ENCODE measurements at regions not wholly inside any gene's neighbourhood (a gene's known extent, or its start where the extent isn't known, plus 50 kb on each side); places are given as distances from the start of the nearest gene placed in this dataset.
"Not testable (repeated sequence)": the region's sequence is repeated elsewhere in the genome, so short reads cannot be mapped to it uniquely, and the experiment has no call there.

DNA sequence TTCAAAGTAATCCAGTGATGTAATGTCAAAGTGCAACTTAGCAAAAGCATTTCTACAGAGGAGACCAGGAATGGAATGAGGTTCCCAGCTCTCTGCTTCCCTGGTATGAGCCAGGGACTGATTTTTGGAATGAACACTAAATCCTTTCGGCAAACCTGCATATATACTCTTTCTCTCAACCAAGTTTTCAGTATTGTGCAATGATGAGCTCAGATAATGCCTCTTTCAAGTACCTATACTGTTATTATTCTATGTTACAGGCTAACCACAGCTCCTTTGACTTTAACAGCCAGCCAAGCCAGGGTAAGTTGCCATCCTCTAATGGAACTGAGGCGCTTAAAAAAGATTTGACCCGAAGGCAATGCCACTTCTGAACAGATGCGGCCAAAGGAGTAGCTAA lies 104.9 kb upstream of the FSCB start:
- DNase-seq = no peak

DNA sequence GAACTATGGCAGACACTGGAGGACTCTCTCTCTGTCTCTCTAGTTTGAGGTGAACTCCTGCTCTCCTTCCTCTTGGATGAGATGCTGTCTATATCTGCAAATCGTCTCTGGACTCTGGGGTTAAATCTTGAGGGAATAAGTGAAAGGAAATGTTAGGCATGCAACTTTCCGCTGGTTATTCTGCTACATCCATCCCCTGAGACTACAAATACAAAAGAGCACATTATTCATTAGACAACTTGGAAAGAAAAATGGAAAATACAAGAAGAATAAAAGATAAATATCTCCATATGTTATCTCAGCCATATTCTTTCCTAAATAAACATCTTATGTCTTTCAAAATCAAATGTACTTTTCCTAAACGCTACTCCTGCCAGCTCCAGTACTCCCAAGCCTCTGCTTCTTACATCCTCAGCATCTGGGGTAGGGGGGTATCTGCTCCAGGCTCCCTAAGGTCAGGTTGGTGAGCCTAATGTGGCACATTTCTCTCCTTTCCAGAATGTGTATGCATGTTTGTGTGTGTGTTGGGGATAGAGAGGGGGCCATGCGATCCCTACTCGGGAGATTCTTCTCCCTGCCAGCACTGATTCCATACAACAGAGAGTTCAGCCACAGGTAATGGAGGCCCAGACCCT lies 102.9 kb upstream of the FSCB start:
- DNase-seq = no peak

DNA sequence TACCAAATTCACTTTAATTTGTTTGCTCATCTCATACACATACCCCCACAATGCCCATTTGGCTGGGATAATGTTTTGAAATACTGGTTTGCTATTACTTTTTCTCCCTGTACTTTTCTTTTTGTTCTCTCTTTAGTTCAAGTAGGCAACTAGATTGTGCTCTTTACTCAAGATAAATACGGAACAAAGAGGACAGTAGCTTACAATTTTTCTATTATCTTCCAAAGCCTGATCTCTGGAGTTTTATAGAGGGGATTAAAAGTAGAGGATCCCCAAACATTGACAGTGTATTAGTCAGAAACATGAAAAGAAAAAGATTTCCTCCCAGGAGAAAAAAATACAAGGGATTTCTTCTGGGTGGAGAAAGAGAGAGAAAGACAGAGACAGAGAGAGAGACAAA lies 102.1 kb upstream of the FSCB start:
- DNase-seq = no peak

DNA sequence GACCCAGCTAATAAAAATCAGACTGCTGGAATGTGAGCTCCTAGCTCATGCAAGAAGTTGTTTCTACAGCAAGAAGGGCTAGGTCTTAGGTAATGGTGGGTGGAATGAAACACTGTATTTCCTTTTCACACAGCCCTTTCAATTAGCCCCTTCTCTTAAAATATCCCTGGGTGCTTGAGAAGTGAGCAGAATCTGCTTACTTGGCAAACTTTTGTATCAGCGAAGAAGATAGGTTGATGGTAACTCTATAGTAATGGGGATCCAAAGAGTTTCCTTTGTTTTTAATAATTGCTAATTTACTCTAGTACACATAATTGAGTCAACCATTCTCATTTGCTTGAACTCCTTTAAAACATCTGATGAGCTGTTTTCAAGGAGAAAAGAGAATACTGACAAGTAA lies 100.6 kb upstream of the FSCB start:
- DNase-seq = no peak

DNA sequence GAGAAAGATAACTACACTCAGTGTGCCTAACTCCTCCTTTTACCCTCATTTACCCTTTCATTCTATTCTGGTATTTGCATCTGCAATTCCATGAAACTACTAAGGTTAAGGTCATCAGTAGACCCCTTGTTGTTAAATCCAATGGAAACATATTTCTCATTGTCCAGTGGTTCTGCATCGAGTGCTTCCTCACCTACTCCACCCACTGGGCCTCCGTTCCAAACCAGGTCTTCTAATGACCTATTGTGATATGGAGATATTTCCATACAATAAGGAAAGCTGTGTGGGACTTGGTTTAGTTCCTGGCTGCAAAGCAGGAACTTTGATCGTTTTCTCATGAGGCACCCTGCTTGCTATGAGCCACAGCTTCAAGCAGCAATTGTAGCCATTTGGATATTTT lies 99.5 kb upstream of the FSCB start:
- no peak for DNase-seq

DNA sequence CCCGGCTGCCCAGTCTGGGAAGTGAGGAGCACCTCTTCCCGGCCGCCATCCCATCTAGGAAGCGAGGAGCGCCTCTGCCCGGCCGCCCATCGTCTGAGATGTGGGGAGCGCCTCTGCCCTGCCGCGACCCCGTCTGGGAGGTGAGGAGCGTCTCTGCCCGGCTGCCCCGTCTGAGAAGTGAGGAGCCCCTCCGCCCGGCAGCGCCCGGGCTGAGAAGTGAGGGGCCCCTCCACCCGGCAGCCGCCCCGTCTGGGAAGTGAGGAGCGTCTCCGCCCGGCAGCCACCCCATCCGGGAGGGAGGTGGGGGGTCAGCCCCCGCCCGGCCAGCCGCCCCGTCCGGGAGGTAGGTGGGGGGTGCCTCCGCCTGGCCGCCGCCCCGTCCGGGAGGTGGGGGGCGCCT lies 94.2 kb upstream of the FSCB start:
- DNase-seq = not testable (repeated sequence)

DNA sequence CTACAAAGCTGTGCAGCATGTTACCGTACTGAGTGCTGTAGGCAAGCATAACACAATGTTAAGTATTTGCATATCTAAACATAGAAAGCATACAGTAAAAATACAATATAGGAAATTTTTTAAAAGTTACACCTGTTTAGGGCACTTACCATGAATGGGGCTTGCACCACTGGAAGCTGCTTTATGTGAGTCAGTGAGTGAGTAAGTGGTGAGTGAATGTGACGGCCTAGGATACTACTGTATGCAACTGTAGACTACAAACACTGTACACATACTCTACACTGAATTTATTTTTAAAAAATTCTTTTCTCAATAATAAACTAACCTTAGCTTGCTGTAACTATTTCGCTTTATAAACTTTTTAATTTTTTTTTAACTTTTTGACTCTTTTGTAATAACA lies 82.1 kb upstream of the FSCB start:
- DNase-seq = no peak

DNA sequence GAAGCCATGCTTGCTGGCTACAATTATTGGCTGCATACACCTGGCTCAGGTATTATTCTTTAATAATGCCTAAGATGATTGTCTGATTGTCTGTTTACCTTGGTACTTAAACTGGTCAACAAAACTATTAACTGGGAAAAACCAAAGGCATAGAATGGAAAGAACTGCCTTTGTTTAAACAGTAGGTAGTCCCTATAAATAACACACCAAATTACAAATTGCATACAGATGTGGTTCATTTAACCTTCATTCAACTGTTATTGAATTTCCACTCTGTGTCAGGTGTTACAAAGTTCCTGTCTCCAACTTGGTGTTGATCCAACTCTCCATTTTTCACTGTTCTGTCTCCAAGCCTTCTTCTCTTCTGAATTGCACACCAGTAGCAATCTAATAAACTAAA lies 79.8 kb upstream of the FSCB start:
- DNase-seq = no peak

DNA sequence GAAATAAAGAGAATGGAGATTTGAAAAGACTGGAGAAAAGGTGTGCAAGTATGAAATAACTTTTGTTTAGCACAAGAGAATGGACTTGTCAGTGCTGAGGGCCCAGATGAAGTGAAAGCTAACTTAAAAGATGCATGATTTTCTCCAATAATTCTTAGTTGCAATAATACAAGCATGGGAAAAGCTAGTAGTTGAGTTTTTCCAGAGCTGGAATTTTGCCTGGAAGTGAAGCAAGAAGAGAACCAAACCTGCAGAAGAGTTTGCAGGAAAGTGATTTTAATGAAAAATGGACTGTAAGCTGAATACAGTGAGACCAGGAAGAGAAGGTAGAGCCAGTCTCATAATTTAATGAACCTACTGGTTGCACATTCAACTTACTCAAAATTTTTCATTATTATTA lies 69.3 kb upstream of the FSCB start:
- no peak for DNase-seq

DNA sequence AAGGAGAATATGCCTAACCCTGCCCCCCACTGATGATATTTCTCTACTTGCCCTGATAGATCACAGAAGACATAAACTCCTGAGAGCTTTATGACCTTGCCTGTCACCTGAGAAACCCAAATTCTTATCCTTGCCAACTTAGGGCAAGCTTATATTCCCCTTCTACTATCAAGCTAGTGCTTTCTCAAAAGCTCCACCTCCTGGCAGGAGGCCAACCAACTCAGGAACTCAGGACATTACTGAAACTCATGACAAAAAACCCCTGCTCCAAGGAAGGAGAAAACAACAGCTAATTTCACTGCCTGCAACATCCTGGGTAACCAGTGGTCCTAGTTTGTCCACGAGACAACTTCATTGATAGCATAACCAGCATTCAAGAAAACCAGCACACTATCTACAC lies 60.9 kb upstream of the FSCB start:
- no peak for DNase-seq

DNA sequence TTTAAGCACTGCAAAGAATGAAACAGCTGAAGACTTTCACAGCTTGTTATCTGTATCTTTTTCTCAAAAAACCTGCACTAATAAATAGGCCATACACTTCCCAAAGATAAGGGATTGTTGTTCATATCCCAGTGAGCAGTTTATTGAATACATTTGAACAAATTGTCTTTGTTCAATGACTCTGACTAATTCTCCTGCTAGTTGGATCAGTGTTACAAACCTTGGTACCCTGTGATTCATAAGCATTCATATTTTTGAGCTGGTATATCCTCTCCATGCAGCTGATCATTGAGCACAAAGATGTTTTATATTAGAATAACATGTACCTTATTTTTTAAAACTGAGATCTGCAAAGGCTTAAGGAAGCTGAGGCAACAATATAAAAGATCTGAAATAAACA lies 58.9 kb upstream of the FSCB start:
- DNase-seq = no peak

DNA sequence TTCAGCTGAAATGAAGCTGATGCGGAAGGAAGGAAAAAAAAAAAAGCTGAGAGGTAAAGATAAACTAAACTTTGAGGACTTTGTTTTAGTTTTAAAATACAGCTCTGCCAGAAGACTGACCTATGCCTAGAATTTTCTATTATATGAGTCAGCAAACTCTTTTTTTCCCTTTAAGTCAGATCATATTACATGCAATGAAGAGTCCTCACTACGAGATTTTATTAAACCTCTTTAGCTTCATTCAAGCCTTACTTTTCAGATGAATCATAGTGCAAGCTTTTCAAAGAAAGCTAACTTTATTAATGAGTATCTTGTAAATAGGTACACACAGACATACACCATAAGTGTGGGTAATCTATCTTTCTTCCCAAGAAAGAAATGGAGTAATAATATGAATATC lies 57.8 kb upstream of the FSCB start:
- no peak for DNase-seq

Measured in fibroblast of skin of scalp (primary cell).